ENCODE measurements at regions not wholly inside any gene's neighbourhood (a gene's known extent, or its start where the extent isn't known, plus 50 kb on each side); places are given as distances from the start of the nearest gene placed in this dataset.
"Not testable (repeated sequence)": the region's sequence is repeated elsewhere in the genome, so short reads cannot be mapped to it uniquely, and the experiment has no call there.

DNA sequence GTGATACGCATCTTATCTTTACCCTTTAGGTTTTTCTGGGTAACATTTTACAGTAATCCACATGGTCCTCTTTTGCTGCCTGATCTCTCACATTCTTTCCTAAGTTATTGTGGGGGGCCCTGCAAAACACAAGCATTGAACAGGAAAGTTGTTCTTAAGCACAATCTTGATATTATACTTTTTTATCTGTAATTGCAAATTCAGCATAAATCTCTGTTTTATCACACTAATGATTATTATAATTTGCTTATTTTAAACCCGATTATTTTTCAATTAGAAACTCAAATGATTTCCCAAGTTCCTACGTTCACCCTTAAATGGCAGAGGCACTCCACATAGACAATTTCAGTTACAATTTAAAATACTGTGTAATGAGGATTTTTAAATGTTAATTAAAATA lies 386.0 kb upstream of the GYPC start:
- DNase-seq = no peak

GRCh38 chr2:126270587-126270986 lies 385.4 kb upstream of the GYPC start:
- DNase-seq = no peak

- no peak for DNase-seq
These were observed 383.6 kb upstream of the GYPC start for GRCh38 chr2:126272401-126272800.

DNA sequence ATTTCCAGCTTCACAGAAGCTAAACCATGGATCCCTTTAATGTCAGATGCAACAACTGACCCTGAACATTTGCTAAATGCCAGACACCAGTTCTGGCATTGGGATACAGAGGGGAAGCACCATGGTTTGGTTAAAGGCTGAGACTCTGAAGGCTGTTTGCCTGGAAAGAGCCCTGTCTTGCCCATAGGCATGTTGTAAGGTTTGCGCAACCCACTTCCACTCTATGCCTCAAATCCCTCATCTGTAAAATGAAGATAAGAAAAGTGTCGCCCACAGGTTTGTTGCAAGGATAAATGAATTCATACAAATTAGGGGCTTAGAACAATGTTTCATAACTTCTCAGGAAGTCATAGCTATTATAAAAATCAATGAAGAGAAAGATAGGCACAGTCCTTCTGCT lies 380.9 kb upstream of the GYPC start:
- DNase-seq = no peak

DNA sequence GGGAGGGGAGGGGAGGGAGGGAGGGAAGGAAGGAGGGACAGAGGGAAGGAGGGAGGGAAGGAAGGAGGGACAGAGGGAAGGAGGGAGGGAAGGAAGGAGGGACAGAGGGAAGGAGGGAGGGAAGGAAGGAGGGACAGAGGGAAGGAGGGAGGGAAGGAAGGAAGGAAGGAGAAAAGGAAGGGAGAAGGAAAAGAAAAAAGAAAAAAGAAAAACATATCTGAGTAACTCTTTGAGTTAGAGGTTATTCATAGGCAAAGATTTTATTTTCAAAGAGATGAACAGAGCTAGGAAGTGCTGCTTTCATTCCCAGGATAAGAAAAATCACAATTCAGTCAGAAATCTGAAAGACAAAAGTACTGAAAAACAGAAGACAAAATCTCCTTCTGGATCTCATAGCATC lies 379.7 kb upstream of the GYPC start:
- DNase-seq = not testable (repeated sequence)

GRCh38 chr2:126288362-126288761 lies 367.6 kb upstream of the GYPC start:
- DNase-seq = no peak

DNA sequence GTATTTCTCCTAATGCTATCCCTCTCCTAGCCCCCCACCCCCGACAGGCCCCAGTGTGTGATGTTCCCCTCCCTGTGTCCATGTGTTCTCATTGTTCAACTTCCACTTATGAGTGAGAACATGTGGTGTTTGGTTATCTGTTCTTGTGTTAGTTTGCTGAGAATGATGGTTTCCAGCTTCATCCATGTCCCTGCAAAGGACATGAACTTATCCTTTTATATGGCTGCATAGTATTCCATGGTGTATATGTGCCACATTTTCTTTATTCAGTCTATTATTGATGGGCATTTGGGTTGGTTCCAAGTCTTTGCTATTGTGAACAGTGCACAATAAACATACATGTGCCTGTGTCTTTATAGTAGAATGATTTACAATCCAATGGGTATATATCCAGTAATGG lies 362.0 kb upstream of the GYPC start:
- DNase-seq = not testable (repeated sequence)

- DNase-seq = no peak
These were observed 356.4 kb upstream of the GYPC start for GRCh38 chr2:126299469-126299976.

- DNase-seq = no peak
These were observed 355.6 kb upstream of the GYPC start for GRCh38 chr2:126300348-126300747.

- DNase-seq = no peak
These were observed 353.9 kb upstream of the GYPC start for GRCh38 chr2:126302043-126302442.

DNA sequence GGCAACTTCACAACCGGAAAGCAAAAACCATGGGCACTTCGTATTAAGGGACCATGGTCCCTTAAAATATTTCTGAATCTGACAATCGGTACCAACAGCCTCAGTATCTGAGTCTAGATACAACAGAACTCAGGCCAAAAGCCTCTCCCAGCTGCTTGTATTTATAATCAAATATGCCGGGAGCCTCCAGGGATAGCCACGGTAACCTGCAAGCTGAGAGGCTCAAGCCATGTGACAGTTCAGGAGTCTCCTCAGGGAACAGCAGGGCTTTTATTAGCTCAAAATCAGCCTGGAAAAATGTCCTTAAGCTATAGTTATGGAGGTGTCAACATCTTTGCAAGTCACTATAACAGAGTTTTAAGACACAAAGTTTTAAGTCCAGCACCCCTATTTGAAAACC lies 352.8 kb upstream of the GYPC start:
- no peak for DNase-seq

DNA sequence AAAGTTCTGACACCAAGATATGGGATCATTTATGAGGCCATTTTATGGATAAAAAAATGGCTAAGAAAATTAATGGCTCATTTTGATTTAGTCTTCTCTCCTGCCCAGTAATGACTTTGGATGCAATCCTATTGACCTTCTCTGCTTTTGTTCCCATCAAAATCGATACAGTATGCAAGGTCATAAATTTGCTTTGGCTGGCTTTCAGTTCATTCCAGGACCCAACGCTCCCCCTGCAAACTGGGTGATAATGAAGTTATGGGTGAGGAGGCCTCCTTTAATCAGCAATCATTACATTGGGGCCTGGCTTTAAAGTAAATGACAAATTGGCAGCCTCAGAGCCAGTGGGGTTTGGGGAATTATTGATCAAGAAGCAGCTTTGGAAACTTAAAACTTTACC lies 351.8 kb upstream of the GYPC start:
- no peak for DNase-seq

DNA sequence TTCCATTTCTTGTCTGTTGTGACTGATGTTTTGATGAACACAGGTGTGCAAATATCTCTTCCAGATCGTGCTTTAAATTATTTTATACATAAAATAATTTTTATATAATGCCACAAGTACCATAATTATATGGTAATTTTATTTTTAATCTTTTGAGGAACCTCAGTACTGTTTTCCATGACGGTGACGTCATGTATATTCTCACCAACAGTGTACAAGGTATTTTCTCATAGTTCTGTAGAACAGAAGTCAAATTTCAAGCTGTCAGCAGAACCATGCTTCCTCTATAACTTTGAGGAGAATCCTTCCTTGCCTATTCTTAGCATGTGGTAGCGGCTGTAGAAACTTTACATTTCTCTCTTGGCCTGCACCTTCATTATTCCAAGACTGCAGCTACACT lies 349.4 kb upstream of the GYPC start:
- DNase-seq = no peak

DNA sequence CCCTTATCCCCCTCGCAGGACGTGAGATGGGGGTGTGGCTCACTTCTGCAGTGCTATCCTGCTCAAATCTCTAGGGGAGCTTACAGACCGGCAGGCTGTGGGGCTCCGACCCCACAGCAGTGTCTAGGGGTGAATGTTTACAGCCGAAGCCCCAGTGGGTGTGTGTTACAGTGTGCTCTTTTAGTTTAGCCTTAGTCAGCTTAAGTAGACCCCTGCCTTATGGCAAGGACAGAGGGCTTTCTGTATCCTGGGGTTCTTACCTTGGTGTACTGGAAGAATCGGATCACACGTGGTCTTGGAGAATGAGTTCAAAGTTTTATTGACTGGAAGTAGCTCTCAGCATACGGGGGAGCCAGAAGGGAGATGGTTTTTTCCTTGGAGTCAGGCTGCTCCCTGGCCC lies 348.2 kb upstream of the GYPC start:
- no peak for DNase-seq

- no peak for DNase-seq
These were observed 346.8 kb upstream of the GYPC start for GRCh38 chr2:126309185-126309584.

- no peak for DNase-seq
These were observed 343.4 kb upstream of the GYPC start for GRCh38 chr2:126312579-126312978.

DNA sequence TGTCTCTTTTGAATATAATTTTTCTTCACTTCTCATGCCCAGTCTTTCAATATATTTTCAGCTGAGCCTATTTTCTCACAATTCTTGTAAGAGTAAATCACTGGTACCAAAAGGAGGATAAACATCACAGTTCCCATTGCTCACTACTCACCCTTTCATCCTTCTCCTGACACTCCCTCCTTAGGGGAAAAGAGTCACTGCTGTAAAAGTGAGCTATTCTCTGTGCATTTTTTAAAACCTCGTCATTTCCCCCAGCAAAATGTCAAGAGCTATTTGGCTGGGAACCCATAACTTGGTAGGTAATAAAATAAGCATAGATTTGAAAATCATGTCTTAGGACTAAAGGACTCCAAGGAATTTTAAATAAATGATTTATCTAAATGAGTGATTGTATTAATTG lies 340.1 kb upstream of the GYPC start:
- no peak for DNase-seq

GRCh38 chr2:126317790-126318431 lies 338.0 kb upstream of the GYPC start:
- DNase-seq = no peak

DNA sequence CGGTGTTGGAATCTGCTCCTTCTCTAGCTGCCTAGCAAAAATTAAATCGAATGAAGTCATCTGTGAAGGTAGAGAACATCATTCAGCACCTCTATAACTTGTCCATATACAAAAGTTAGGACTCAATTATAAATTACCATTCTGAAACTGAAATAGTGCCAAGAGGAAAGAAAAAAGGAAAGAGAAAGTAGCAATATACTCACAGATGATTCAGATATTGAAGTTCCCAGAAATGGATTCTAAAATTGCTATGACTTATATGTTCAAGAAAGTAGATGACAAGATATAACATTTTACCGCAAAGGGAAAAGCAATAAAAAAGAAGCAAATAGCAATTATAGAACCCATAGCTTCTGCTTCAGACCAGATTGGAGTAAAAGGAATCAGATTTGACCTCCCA lies 333.6 kb upstream of the GYPC start:
- DNase-seq = no peak

GRCh38 chr2:126325202-126325601 lies 330.8 kb upstream of the GYPC start:
- no peak for DNase-seq

DNA sequence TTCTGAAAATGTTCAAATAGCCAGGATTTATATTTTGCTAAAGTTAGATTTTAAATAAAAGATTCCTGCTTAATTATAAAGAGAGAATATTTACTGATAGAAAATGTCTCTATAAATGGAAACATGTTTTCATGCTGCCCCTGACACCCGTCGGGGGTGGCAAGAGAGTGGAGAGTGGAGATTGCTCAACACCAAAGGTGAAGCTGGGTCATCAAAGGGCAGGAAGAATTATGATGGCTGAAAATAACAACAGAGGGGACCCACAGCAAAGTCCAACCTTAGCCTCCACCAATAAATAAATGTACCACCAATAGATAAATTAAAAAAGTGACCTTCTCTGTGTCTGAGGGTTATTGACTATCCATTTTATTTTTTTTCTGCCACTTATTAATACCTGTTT lies 326.8 kb upstream of the GYPC start:
- DNase-seq = no peak

DNA sequence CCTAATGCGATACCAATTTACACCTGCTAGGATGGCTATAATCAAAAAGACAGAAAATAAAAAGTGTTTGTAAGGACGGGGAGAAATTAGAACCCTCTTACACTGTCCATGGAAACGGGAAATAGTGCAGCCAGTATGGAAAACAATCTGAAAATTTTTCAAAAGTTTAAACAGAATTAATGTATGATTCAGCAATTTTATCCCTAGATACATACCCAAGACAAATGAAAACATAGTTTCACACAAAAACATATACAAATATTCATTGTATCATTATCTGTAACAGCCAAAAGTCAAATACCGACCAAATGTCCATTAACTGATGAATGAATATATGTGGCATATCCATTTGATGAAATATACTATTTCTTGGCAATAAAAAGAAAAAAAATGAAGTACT lies 313.5 kb upstream of the GYPC start:
- DNase-seq = no peak

GRCh38 chr2:126343136-126343535 lies 312.8 kb upstream of the GYPC start:
- no peak for DNase-seq

- no peak for DNase-seq
These were observed 311.5 kb upstream of the GYPC start for GRCh38 chr2:126344493-126344892.

DNA sequence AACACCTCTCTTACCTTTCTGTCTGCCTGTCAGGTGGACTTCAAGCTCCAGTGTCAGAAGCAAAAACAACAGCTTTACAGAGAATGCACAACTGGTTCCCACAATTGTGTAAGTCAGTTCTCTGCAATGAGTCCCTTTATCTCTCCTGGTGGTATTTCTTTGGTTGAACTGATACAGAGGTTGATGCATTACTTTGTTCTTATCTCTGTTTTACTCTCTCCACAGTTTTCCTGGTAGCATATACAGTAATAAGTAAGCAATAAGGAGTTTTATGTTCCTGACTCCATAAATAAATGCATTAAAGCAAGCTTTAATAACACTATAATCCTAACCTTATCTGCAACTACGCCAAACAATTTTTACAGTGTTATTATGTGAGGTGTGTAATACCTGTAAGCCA lies 310.3 kb upstream of the GYPC start:
- no peak for DNase-seq

- no peak for DNase-seq
These were observed 299.3 kb upstream of the GYPC start for GRCh38 chr2:126356631-126357030.
